Activated T-cell treated with anti-CD3 and anti-CD28 coated beads, Interleukin-2, amount 50 U/mL, for 4 hours (primary cell): ENCODE measurements at regions not wholly inside any gene's neighbourhood (a gene's known extent, or its start where the extent isn't known, plus 50 kb on each side); places are given as distances from the start of the nearest gene placed in this dataset.

Source experiments
- ATAC-seq, 2 donors: fragments of 200-7000 bp; cut with Tn5 transposase; one replicate each; pipeline ENCODE4 v1.10.0; 2021
- DNase-seq: peaks from one replicate; pipeline ENCODE4 v3.0.0-alpha.2; 2020
- H3K27me3 Mint-ChIP-seq: one replicate; pipeline ENCODE4 v1.8.0; 2021; ENCODE audit warnings: low read depth, mixed read lengths
- H3K36me3 Mint-ChIP-seq: one replicate; pipeline ENCODE4 v1.8.0; 2022; ENCODE audit warnings: mixed read lengths; ENCODE audit not compliant: insufficient read depth
- H3K4me1 Mint-ChIP-seq: one replicate; pipeline ENCODE4 v1.8.0; 2021; ENCODE audit warnings: low read depth, mixed read lengths
- H3K4me3 Mint-ChIP-seq: one replicate; pipeline ENCODE4 v1.8.0; 2021; ENCODE audit warnings: mild to moderate bottlenecking, moderate library complexity, mixed read lengths
- H3K9me3 Mint-ChIP-seq: one replicate; pipeline ENCODE4 v1.8.0; 2021; ENCODE audit warnings: mixed read lengths

DNA sequence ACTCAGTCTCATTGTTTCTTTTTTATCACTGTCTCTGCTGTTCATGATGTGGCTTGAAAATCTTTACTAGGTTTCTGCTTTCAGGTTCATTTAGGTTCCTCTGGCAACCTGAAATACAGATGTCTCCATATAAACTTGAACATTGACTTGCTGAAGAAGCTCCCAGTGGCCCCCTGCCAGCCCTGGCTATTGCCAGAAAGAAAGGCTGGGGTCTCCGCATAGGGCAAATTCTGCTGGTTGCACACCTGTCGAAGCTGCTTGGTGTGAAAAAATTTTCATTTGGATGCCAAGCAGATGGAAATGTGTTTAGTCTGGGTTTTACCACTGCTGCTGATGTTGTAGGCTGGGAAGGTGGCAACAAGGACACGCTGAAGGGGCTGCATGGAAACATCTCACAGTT is 826.7 kb upstream of the GHITM start:
- ATAC-seq (no peak), DNase-seq (no peak)
- H3K36me3 Mint-ChIP-seq: no peaks in the 10 kb centered on the region
- no peaks in the 10 kb centered on the region for H3K27me3 Mint-ChIP-seq
- peaks cover 12% of the 10 kb centered on the region for H3K9me3 Mint-ChIP-seq
- H3K4me3 Mint-ChIP-seq: no peak overlapping the region
- no peaks in the 10 kb centered on the region for H3K4me1 Mint-ChIP-seq

- peaks cover 3% of the 10 kb centered on the region for H3K9me3 Mint-ChIP-seq
- ATAC-seq: no peak
- no peaks in the 10 kb centered on the region for H3K27me3 Mint-ChIP-seq
- no peak overlapping the region for H3K4me3 Mint-ChIP-seq
- H3K4me1 Mint-ChIP-seq: no peaks in the 10 kb centered on the region
- H3K36me3 Mint-ChIP-seq: no peaks in the 10 kb centered on the region
- DNase-seq: no peak
Measured at GRCh38 chr10:83332690-83333089, 806.6 kb upstream of the GHITM start.

- ATAC-seq (no peak), DNase-seq (no peak)
- H3K4me1 Mint-ChIP-seq: no peaks in the 10 kb centered on the region
- H3K27me3 Mint-ChIP-seq: no peaks in the 10 kb centered on the region
- H3K36me3 Mint-ChIP-seq: no peaks in the 10 kb centered on the region
- H3K9me3 Mint-ChIP-seq: peaks cover 3% of the 10 kb centered on the region
- H3K4me3 Mint-ChIP-seq: no peak overlapping the region
Measured at GRCh38 chr10:83333566-83333965, 805.7 kb upstream of the GHITM start.

DNA sequence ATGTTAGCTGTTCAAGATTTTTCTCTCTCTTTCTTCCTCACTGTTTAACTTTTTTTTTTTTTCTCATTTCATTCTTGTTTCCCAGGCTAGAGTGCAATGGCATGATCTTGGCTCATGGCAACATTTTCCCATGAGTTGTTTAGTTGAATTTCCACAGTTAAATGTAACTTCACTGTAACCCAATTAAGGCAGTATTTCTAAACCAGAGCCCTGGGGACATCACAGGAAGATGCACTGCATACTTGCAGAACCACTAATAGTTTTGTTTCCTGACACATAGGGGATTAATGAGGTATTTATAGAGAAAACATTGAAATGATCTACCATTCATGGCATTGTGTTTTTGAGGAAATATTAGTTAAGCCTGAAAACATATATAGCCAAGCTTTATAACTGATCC is 795.6 kb upstream of the GHITM start:
- Mint-ChIP-seq H3K36me3 (no peaks in the 10 kb centered on the region), H3K27me3 (no peaks in the 10 kb centered on the region), H3K4me3 (no peak overlapping the region), H3K4me1 (no peaks in the 10 kb centered on the region), H3K9me3 (peaks cover 11% of the 10 kb centered on the region)
- DNase-seq (no peak), ATAC-seq (no peak)

DNA sequence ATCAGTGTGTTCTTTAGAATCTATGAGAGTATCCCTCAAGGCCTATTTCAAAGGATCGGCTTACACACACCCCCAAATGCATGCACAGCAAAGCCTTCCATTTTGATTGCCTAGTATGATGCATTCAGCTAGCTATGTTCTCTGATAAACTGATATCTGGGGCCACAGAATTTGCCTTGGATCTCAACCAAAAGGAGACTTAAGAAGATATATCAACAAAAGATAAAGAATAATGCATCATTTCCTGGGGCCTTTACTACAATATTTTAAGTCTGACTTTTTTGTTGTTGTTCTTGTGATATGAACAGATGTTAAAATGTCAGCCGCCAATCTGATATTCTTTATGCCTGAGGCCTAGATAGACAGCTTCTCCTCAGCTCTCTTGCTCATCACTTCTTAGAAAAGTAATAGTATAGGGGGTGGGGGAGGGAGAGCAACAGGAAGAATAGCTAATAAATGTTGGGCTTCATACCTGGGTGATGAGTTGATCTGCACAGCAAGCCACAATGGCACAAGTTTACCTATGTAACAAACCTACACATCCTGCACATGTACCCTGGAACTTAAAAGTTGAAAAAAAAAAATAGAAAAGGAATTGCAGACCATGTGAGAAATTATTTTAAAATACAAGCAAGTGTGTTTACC is 792.9 kb upstream of the GHITM start:
- no peak for ATAC-seq
- no peaks in the 10 kb centered on the region for H3K4me1 Mint-ChIP-seq
- H3K27me3 Mint-ChIP-seq: no peaks in the 10 kb centered on the region
- no peaks in the 10 kb centered on the region for H3K36me3 Mint-ChIP-seq
- peaks cover 6% of the 10 kb centered on the region for H3K9me3 Mint-ChIP-seq
- H3K4me3 Mint-ChIP-seq: no peak overlapping the region
- no peak for DNase-seq

DNA sequence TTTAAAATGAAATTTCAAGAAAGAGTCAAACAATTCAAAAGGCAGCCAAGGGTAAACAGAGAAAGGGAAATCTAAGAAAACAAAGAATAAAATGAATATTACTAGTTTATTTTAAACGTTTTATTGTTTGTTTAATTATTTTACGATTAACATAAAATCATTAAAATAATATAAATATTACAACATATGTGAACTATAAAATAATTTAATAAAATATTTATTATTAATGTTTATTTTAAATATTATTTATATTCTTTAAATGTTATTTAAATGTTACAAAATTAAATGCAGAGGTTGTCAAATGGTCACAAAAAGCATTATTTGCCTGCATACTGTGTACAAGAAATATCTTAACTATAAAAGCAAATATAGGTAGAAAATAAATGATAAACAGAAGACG is 786.7 kb upstream of the GHITM start:
- DNase-seq (no peak), ATAC-seq (no peak)
- peaks cover 8% of the 10 kb centered on the region for H3K9me3 Mint-ChIP-seq
- H3K4me1 Mint-ChIP-seq: no peaks in the 10 kb centered on the region
- H3K27me3 Mint-ChIP-seq: no peaks in the 10 kb centered on the region
- H3K36me3 Mint-ChIP-seq: no peaks in the 10 kb centered on the region
- no peak overlapping the region for H3K4me3 Mint-ChIP-seq

DNA sequence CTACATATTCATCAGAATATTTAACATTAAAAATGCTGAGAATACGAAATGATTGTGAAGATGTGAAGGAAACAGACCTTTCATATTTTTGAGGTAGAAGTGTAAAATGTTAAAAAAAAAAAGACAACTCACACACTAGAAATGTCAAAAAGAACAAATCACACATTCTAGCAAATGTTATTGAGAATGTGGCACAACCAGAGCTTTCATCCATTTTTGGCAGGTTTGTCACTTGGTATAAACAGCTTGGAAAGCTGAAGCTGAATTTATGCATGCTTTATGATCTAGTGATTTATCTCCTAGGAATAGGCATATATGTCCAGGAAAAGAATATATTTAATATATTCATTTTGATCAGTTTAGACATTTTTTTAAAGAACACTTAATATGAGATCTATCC is 784.9 kb upstream of the GHITM start:
- DNase-seq (no peak), ATAC-seq (no peak)
- no peaks in the 10 kb centered on the region for H3K4me1 Mint-ChIP-seq
- no peaks in the 10 kb centered on the region for H3K36me3 Mint-ChIP-seq
- H3K9me3 Mint-ChIP-seq: peaks cover 8% of the 10 kb centered on the region
- H3K27me3 Mint-ChIP-seq: no peaks in the 10 kb centered on the region
- H3K4me3 Mint-ChIP-seq: no peak overlapping the region

DNA sequence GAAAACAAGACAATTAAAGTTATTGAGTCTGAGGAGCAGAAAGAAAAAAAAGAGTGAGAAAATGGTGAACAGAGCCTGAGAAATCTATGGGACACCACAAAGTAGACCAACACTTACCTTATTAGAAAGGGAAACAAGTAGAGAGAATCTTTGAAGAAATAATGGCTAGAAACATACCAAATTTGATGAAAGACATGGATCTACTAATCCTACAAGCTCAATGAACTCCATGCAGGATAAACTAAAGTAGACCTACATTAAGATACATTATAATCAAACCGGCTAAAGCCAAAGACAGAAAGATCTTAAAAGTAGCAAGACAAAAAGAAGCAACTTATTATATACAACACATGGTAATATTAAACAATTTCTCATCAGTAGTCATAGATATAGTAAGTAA is 782.3 kb upstream of the GHITM start:
- no peak for DNase-seq
- Mint-ChIP-seq H3K36me3 (no peaks in the 10 kb centered on the region), H3K9me3 (peaks cover 9% of the 10 kb centered on the region), H3K27me3 (no peaks in the 10 kb centered on the region), H3K4me3 (no peak overlapping the region), H3K4me1 (no peaks in the 10 kb centered on the region)
- no peak for ATAC-seq

- ATAC-seq: no peak
- Mint-ChIP-seq H3K4me3 (no peak overlapping the region), H3K9me3 (peaks cover 11% of the 10 kb centered on the region)
Measured at GRCh38 chr10:83357627-83358026, 781.7 kb upstream of the GHITM start.

DNA sequence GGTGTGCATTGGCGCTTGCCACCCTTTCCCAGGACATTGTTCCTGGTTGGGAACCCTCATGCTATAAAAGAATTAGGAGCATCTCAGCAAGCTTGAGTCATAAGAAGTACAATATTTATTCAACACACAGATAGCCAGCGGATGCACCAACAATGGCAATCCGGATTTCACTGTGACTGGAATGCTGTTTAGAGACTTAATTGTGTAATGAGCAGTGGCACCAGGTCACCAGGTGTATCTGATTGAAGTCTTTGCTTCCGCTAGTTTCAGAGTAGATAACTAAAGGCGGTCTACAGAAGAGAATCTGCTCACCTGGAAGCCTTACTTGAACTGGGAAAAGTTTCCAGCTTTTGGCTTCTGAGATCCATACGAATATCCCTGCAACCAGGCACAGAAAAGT is 772.3 kb upstream of the GHITM start:
- ATAC-seq (no peak), DNase-seq (no peak)
- H3K4me1 Mint-ChIP-seq: no peaks in the 10 kb centered on the region
- H3K27me3 Mint-ChIP-seq: no peaks in the 10 kb centered on the region
- no peak overlapping the region for H3K4me3 Mint-ChIP-seq
- H3K36me3 Mint-ChIP-seq: no peaks in the 10 kb centered on the region
- H3K9me3 Mint-ChIP-seq: peaks cover 11% of the 10 kb centered on the region

More at GRCh38 chr10:83357627-83358026, 781.7 kb upstream of the GHITM start:
- H3K4me1 Mint-ChIP-seq: no peaks in the 10 kb centered on the region
- DNase-seq: no peak
- H3K36me3 Mint-ChIP-seq: no peaks in the 10 kb centered on the region
- no peaks in the 10 kb centered on the region for H3K27me3 Mint-ChIP-seq

- Mint-ChIP-seq H3K4me1 (no peaks in the 10 kb centered on the region), H3K9me3 (peaks cover 9% of the 10 kb centered on the region), H3K4me3 (no peak overlapping the region), H3K36me3 (no peaks in the 10 kb centered on the region), H3K27me3 (no peaks in the 10 kb centered on the region)
- ATAC-seq (no peak), DNase-seq (no peak)
Measured at GRCh38 chr10:83371696-83372490, 767.4 kb upstream of the GHITM start.

DNA sequence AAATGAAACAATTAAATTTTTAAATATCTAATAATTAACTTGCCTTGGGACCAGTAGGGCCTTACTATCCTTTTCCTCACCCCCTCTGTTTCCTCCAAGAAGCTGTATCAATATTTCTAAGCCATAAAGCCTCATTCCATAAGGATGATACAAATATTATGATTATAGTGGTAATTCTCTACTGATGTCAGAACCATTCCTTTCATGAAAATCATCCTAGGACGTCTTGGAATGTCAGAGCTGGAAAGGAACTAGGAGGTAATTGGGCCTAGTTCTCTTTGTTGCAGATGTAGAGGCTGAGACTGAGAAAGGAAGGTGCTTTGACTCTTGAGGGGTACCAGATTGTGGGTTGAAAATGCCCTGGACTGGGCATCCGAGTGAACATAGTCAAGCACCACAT is 766.7 kb upstream of the GHITM start:
- no peak overlapping the region for H3K4me3 Mint-ChIP-seq
- H3K9me3 Mint-ChIP-seq: peaks cover 9% of the 10 kb centered on the region
- H3K27me3 Mint-ChIP-seq: no peaks in the 10 kb centered on the region
- no peak for ATAC-seq
- H3K4me1 Mint-ChIP-seq: no peaks in the 10 kb centered on the region
- no peaks in the 10 kb centered on the region for H3K36me3 Mint-ChIP-seq
- DNase-seq: no peak

- H3K4me3 Mint-ChIP-seq: no peak overlapping the region
- no peaks in the 10 kb centered on the region for H3K4me1 Mint-ChIP-seq
- no peak for ATAC-seq
- DNase-seq: no peak
- H3K36me3 Mint-ChIP-seq: no peaks in the 10 kb centered on the region
- H3K9me3 Mint-ChIP-seq: peaks cover 9% of the 10 kb centered on the region
- no peaks in the 10 kb centered on the region for H3K27me3 Mint-ChIP-seq
Measured at GRCh38 chr10:83373671-83374070, 765.6 kb upstream of the GHITM start.

DNA sequence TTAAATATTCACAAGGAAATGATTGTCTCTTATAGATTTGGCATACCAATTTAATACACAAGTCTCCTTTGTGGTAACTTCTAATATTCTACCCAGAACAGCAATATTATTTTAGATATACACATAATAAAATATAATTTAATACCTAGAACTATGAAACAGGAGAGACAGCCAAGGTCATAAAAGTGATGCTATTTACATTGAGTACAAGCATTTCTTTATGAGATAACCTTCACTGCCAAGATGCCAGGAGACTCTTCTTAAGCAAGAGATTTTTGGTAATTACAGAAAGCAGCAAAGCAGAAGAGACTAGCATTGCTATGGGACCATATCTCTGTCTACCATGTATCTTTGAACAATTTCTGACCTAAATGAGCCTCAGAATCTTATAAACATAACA is 764.6 kb upstream of the GHITM start:
- Mint-ChIP-seq H3K27me3 (no peaks in the 10 kb centered on the region), H3K9me3 (peaks cover 10% of the 10 kb centered on the region)

GRCh38 chr10:83375274-83375673 is 764.0 kb upstream of the GHITM start:
- Mint-ChIP-seq H3K4me3 (no peak overlapping the region), H3K9me3 (peaks cover 5% of the 10 kb centered on the region), H3K4me1 (no peaks in the 10 kb centered on the region), H3K36me3 (no peaks in the 10 kb centered on the region), H3K27me3 (no peaks in the 10 kb centered on the region)
- no peak for DNase-seq
- no peak for ATAC-seq

More for the DNA sequence above, 764.6 kb upstream of the GHITM start:
- no peak for ATAC-seq
- Mint-ChIP-seq H3K4me3 (no peak overlapping the region), H3K36me3 (no peaks in the 10 kb centered on the region), H3K4me1 (no peaks in the 10 kb centered on the region)
- no peak for DNase-seq
